ENCODE measurements at regions not wholly inside any gene's neighbourhood (a gene's known extent, or its start where the extent isn't known, plus 50 kb on each side); places are given as distances from the start of the nearest gene placed in this dataset.

DNA sequence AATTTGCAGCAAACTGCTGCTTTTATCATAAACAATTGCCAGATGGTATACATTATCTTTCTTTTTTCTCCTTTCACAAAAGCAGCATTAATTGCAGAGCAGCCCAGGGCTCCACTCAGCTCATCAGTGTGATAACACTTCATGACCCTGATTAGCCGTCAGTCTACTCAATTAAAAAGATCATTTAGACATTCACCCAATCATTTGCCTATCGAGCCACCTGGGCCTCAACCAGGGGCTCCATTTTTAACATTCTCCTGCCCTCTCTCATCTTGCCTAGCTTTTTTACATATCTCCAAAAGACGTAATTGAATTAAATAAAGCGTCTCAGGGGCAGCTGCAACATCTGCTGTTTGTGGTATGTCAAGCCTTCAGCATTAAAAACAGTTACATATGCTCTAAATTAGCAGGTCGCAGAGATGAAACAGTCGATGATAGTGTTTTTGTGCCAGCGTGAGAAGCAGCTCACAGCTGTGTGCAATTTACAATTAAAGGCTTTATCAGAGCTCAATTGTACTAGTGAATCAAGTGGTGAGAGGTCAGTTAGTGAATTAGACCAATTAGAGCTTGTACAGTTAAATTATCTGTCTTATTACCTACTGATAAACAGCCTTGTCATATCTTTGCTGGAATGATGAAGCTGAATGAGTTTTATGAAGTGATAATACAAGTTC is 522.5 kb downstream of the ETV1 start:
- DNase-seq (ENCODE audit: insufficient read length, low spot score) (no peak), FAIRE-seq (no peak)

DNA sequence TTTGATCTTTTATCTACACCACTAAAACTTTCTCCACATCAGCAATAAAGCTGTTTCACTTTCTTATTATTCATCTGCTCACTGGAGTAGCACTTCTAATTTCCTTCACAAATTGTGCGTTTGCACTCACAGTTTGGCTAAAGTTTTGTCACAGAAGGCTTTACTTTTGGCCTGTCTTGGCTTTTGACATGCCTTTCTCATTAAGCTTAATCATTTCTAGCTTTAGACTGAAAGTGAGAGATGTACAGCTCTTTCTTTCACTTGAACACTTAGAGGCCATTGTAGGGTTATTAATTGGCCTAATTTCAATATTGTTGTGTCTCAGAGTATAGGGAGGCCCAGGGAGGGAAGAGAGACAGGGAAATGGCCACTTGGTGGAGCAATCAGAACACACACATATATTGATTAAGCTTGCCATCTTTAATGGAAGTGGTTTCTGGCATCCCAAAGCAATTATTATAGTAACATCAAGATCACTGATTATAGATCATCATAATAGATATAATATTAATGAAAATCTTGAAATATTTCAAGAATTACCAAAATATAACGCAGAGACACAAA is 512.5 kb downstream of the ETV1 start:
- DNase-seq (ENCODE audit: insufficient read length, low spot score) (no peak), FAIRE-seq (no peak)

DNA sequence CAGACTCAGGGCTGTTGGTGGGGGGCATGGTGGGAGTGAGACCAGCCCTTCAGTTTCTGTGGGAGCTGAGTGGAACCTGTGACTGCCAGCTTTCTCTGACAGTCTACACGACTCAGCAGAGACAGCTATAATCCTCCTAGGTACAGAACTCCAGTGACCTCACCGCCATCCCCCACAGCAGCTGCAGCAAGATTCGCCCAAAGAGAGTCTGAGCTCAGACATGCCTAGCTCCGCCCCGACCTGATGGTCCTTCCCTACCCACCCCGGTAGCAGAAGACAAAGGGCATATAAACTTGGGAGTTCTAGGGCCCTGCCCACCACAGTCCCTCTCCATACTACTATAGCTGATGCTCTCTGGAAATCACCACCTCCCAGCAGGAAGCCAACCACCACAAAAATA is 500.1 kb downstream of the ETV1 start:
- DNase-seq (ENCODE audit: insufficient read length, low spot score) = no peak
- no peak for FAIRE-seq

DNA sequence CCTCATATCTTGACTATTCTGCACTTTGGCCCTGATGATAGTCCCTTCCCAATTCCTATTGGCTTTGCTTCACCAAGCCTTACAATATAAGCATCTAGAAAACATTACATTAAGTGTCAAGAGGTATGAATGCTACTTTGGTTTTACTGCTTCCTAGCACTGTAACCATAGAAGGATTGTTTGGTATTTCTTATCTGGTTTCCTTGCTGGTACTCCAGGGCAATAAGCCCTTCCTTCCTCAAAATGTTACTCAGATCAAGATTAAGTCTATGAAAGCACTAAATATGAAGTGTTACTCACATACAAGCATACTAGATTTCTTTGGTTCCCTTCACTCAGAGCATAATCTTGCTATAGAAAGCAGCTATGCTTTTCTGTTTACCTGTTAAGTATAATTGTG is 492.5 kb downstream of the ETV1 start:
- no peak for DNase-seq (ENCODE audit: insufficient read length, low spot score)
- no peak for FAIRE-seq

DNA sequence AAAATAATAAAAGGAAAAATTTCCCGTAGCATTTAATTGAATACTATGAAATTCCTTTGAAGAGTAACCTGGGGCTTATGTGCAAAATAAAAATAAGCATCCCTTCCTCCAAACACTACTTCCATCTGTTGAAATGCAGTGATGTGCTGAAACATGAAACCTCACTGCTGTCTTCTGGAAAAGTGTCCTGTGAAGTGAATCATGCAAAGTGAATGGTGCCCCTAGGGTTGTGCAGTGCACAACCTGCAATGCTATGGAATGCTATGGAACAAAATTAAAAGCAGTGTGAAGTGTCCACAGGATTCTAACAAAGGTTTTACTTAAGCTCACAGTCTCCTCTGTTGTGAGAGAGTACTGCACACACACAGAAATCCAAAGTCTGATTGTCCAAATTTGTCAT is 480.9 kb downstream of the ETV1 start:
- DNase-seq (ENCODE audit: insufficient read length, low spot score) (no peak), FAIRE-seq (no peak)

- no peak for FAIRE-seq
- no peak for DNase-seq (ENCODE audit: insufficient read length, low spot score)
Observed at GRCh38 chr7:13518738-13519137, 470.7 kb downstream of the ETV1 start.

DNA sequence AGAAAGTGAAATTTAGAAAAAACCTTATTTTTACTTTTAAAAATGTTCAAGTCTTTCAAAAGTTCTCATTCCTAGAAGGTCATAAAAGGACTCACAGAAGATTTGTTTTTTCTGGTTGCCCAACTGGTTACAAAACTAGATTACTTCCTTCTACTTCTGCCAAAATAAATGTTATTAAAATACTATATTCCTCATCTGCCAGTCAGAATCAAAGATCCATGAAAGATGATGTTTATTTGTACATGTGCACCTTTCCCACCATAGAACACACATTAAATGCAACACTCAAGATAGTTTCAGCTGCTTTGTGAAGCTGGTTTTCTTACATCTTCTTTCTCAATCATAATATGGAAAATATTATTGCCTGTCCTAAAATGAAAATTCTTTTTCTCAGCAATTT is 465.4 kb downstream of the ETV1 start:
- DNase-seq (ENCODE audit: insufficient read length, low spot score) (no peak), FAIRE-seq (no peak)

DNA sequence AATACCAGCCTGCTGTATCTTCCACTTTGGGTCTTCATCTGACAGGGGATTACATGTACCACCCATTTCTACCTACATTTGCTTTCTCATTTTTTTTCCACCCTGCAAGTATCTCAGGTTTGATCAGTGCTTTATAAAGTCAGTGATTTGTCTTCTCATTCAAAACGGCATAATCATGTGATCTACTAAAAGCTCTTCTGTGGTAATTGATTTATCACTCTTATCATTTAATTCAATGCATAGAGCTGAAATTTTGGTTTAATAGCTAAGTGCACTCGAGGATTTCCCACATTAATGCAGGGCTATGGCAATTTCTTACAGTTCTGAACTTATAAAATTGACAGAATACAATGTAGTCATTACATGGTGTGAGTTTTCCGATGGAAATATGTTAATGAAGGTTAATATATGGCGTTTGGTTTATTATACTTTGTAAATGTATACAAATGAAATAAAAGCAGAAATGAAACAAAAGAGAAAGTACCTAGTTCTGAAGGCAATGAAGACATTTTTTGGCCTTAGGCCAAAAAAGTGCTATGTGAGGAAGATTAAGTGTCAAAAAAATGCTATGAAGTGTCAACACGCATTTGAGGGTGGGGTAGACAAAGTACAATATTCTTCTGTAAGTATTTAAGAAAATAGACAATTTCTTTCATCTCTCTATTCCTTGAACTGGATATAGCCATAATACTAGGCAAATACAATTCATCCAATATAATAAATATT is 457.3 kb downstream of the ETV1 start:
- no peak for FAIRE-seq
- no peak for DNase-seq (ENCODE audit: insufficient read length, low spot score)

DNA sequence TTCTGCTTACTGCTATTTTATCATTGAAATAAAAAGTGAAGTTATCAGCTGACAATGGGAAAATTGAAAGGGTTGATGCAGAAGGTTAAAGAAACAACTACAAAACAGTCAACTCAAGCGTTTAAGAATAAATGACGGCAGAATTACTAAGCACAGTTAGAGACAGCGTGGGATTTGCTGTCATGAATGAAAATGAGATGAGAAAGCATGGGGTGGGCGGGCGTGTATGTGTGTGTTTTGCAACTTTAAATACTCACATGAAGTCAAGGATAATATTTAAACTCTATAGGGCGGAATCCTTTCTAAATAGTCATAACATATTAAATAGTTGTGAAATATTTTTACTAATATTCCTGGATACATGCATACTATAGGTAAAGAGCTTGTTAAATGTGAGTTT is 450.8 kb downstream of the ETV1 start:
- DNase-seq (ENCODE audit: insufficient read length, low spot score) (no peak), FAIRE-seq (no peak)

GRCh38 chr7:13540429-13540828 is 449.0 kb downstream of the ETV1 start:
- FAIRE-seq = no peak
- DNase-seq (ENCODE audit: insufficient read length, low spot score) = no peak

GRCh38 chr7:13541326-13541725 is 448.1 kb downstream of the ETV1 start:
- FAIRE-seq (no peak), DNase-seq (ENCODE audit: insufficient read length, low spot score) (no peak)

GRCh38 chr7:13542451-13542850 is 447.0 kb downstream of the ETV1 start:
- FAIRE-seq (no peak), DNase-seq (ENCODE audit: insufficient read length, low spot score) (no peak)

- FAIRE-seq (no peak), DNase-seq (ENCODE audit: insufficient read length, low spot score) (no peak)
Observed at GRCh38 chr7:13551503-13551902, 438.0 kb downstream of the ETV1 start.

- DNase-seq (ENCODE audit: insufficient read length, low spot score) (no peak), FAIRE-seq (no peak)
Observed at GRCh38 chr7:13560441-13560840, 429.0 kb downstream of the ETV1 start.

DNA sequence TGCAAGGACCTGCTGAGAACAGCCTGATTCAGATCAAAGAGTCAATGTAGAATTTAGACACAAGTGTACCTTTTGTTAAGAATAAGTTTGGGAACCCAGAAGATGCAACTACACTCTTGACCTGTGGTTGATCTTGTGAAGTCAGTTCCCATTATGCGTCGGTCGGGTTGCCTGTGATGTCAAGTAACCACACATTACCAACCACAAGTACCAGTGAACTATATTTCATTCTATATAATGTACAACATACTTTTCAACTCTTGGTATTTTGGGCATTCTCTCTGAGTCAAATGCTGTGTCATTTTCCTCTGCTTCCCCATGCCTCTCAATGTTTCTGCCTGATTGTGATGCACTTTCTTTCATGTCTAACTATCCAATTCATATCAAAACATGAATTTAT is 426.2 kb downstream of the ETV1 start:
- no peak for FAIRE-seq

GRCh38 chr7:13563680-13564079 is 425.8 kb downstream of the ETV1 start:
- no peak for FAIRE-seq

More for the DNA sequence above, 426.2 kb downstream of the ETV1 start:
- no peak for DNase-seq (ENCODE audit: insufficient read length, low spot score)

GRCh38 chr7:13577566-13578145 is 411.8 kb downstream of the ETV1 start:
- no peak for FAIRE-seq
- no peak for DNase-seq (ENCODE audit: insufficient read length, low spot score)

More at GRCh38 chr7:13563680-13564079, 425.8 kb downstream of the ETV1 start:
- no peak for DNase-seq (ENCODE audit: insufficient read length, low spot score)

GRCh38 chr7:13578294-13578693 is 411.2 kb downstream of the ETV1 start:
- DNase-seq (ENCODE audit: insufficient read length, low spot score) = no peak
- FAIRE-seq = no peak

GRCh38 chr7:13581097-13581496 is 408.4 kb downstream of the ETV1 start:
- no peak for FAIRE-seq

DNA sequence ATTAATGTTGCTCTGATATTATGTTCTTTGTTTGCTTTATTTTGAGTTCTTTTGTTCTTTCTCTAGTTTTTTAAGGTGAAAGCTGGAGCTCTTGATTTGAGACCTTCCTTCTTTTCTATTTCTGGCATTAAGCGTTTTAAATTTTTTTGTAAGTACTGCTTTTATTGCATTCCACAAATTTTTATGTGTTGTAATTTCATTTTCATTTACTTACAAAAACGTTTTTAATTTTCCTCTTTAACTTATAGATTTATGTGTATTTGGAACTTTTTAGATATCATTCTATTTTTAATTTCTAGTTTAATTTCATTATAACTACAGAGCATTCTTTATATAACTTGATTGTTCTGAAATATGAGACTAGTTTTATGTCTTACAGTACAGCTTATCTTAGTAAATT is 395.6 kb downstream of the ETV1 start:
- FAIRE-seq = no peak
- DNase-seq (ENCODE audit: insufficient read length, low spot score) = no peak

More at GRCh38 chr7:13581097-13581496, 408.4 kb downstream of the ETV1 start:
- no peak for DNase-seq (ENCODE audit: insufficient read length, low spot score)

DNA sequence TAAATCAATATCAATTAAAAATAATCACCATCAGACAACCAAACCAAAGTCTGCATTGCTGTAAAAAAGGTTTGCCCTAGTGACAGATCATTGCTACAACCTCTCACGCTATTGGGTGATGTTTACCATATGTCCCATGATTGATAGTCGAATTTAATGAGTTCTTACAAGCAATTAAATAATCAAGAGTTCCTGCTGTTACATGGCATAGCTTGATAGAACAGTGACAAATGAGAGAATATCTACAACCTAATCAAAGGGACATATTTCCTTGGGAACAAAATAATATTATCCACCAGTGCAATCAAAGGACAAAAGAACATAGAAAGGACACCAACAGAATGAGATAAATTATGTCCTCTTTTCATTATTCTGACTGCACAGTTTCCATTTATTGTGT is 387.4 kb downstream of the ETV1 start:
- DNase-seq (ENCODE audit: insufficient read length, low spot score) (no peak), FAIRE-seq (no peak)

DNA sequence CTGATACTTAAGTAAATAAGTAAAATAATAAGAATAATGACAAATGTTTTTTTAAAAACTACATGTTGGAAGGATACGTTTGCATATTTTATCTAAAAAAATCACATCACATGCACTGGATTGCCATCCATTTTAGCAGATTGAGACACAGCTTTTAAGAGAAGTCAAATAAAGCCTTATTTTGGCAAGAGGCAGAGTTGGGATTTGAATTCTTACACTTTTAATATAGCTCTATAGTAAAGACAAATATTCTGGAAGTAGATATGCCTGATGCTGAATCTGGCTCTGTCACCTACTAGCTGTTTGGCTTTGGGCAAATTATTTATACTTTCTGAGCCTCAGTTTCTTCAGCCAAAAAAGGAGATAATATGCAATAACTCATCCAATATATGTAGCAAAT is 386.4 kb downstream of the ETV1 start:
- DNase-seq (ENCODE audit: insufficient read length, low spot score) (no peak), FAIRE-seq (no peak)

Measured in HTR-8/SVneo (cell line).